ENCODE measurements at regions not wholly inside any gene's neighbourhood (a gene's known extent, or its start where the extent isn't known, plus 50 kb on each side); places are given as distances from the start of the nearest gene placed in this dataset.

DNA sequence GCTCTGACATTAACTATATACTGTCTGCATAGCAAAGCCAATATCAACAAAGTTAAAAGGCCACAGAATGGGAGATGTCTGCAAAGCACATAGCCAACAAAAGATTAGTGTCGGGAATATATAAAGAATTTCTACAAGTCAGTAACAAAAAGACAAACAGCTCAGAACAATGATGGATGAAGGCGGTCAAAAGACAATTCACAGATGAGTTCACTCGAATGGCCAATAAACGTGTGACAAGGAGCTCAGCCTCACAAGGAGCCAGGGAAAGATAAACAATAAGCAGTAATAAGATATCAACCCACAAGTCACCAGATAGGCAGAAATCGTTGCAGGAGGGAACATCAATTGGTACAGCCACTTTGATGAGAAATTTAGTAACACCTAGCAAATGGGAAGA, 106.0 kb upstream of the ISX start:
- Histone ChIP-seq H3K4me3 (ENCODE audit: low read depth, low read length, poor library complexity, severe bottlenecking) (no peak overlapping the region), H3K27ac (ENCODE audit: low read depth, low read length, poor library complexity, severe bottlenecking) (no peak overlapping the region), H3K4me1 (ENCODE audit: insufficient read depth, low read length, poor library complexity, severe bottlenecking) (no peaks in the 10 kb centered on the region), H3K27me3 (replicated peaks; ENCODE audit: insufficient read depth, low read depth, low read length, poor library complexity) (no peaks in the 10 kb centered on the region), H3K9me3 (ENCODE audit: low read depth, low read length, poor library complexity, severe bottlenecking) (no peaks in the 10 kb centered on the region), H3K36me3 (ENCODE audit: insufficient read depth, low read length, poor library complexity, severe bottlenecking) (no peaks in the 10 kb centered on the region)
- TF ChIP-seq, protein P1, sequence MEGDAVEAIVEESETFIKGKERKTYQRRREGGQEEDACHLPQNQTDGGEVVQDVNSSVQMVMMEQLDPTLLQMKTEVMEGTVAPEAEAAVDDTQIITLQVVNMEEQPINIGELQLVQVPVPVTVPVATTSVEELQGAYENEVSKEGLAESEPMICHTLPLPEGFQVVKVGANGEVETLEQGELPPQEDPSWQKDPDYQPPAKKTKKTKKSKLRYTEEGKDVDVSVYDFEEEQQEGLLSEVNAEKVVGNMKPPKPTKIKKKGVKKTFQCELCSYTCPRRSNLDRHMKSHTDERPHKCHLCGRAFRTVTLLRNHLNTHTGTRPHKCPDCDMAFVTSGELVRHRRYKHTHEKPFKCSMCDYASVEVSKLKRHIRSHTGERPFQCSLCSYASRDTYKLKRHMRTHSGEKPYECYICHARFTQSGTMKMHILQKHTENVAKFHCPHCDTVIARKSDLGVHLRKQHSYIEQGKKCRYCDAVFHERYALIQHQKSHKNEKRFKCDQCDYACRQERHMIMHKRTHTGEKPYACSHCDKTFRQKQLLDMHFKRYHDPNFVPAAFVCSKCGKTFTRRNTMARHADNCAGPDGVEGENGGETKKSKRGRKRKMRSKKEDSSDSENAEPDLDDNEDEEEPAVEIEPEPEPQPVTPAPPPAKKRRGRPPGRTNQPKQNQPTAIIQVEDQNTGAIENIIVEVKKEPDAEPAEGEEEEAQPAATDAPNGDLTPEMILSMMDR (conservative IDR thresholded peaks at IDR 0.05; ENCODE audit: low read depth, low read length): no peak
- TF ChIP-seq EZH2 (IDR thresholded peaks at IDR 0.05; ENCODE audit: borderline replicate concordance, low read depth, low read length, poor library complexity, severe bottlenecking): no peak
- ChIA-PET CTCF (no interaction called here), POLR2A (ENCODE audit: low non-redundant PET) (no interaction called here)
- no TSS peak for BruUV-seq (replicated peaks)
- intact Hi-C loops (cut with micrococcal nuclease; ENCODE audit: unreplicated experiment): no loop called here
- DNase-seq (ENCODE audit: low spot score): no peak

DNA sequence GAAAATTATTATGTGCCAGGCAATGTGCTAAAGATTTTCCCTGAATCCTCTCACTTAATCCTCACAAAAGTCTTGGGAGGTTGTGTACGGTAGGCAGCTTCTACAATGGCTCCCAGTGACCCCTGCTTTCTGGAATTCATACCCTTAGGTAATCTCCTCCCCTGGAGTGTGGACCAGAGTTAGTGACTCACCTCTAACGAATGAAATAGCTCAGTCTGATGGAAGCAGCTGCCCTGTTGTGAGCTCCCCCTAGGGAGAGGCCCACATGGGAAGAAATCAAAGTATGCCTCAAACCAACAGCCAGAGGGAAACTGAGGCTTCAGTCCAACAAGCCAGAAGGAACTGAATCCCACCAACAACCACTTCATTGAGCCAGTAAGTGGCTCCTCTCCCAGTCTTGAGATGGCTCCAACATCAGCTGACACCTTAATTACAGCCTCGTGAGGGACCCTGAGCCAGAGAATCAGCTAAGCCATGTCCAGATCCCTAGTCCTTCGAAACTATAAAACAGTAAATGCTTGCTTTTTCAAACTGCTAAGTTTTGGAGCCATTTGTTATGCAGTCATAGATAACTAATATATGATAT, 98.9 kb upstream of the ISX start:
- no peak for DNase-seq (ENCODE audit: low spot score)
- Histone ChIP-seq H3K27me3 (replicated peaks; ENCODE audit: insufficient read depth, low read depth, low read length, poor library complexity) (no peaks in the 10 kb centered on the region), H3K4me3 (ENCODE audit: low read depth, low read length, poor library complexity, severe bottlenecking) (no peak overlapping the region), H3K9me3 (ENCODE audit: low read depth, low read length, poor library complexity, severe bottlenecking) (no peaks in the 10 kb centered on the region), H3K27ac (ENCODE audit: low read depth, low read length, poor library complexity, severe bottlenecking) (no peak overlapping the region), H3K36me3 (ENCODE audit: insufficient read depth, low read length, poor library complexity, severe bottlenecking) (no peaks in the 10 kb centered on the region), H3K4me1 (ENCODE audit: insufficient read depth, low read length, poor library complexity, severe bottlenecking) (no peaks in the 10 kb centered on the region)
- intact Hi-C loops (cut with micrococcal nuclease; ENCODE audit: unreplicated experiment): no loop called here
- BruUV-seq (replicated peaks): no TSS peak
- no peak for TF ChIP-seq EZH2 (IDR thresholded peaks at IDR 0.05; ENCODE audit: borderline replicate concordance, low read depth, low read length, poor library complexity, severe bottlenecking)
- TF ChIP-seq, protein P1 (conservative IDR thresholded peaks at IDR 0.05; ENCODE audit: low read depth, low read length): no peak
- CTCF ChIA-PET: no interaction called here
- POLR2A ChIA-PET (ENCODE audit: low non-redundant PET): no interaction called here

DNA sequence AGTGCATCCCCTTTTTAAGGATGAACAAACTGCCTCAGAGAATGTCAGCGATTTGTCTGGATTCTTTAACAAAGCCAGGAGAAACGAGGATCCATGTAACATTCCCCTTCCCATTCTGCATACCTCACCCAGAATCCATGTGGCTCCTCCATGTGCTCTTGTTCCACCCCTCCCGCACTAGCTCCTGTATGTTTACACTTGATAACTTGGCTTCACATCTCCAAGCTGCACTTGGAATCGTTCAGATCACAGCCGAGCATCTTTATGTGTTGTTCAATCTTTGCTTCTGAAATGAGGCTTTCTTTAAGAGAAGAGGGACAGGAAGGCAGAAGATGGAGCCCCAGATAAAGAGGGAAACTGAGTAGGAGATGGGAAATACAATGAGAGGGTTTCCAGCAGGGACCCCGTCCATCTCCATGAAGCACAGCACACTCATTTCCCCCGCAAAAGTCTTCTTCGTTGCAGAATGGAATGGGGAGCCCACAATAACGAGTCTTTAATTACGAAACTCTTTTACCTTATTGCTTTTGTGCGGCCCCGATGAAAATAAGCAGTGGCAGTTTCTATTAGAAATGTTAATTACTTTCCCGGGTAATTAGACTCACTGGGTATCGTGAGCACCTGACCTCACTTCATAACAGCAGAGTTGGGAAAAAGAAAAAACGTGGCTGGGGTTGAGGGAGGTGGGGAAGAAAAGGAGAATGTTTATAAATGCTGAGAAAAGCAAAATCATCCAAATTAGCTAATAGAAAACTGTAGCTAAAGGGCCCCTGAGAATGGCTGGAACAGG, 96.8 kb upstream of the ISX start:
- intact Hi-C loops (cut with micrococcal nuclease; ENCODE audit: unreplicated experiment): no loop called here
- no peaks in the 10 kb centered on the region for H3K4me1 ChIP-seq (ENCODE audit: insufficient read depth, low read length, poor library complexity, severe bottlenecking)
- no peaks in the 10 kb centered on the region for H3K9me3 ChIP-seq (ENCODE audit: low read depth, low read length, poor library complexity, severe bottlenecking)
- no peak overlapping the region for H3K4me3 ChIP-seq (ENCODE audit: low read depth, low read length, poor library complexity, severe bottlenecking)
- no peaks in the 10 kb centered on the region for H3K36me3 ChIP-seq (ENCODE audit: insufficient read depth, low read length, poor library complexity, severe bottlenecking)
- TF ChIP-seq, protein P1 (conservative IDR thresholded peaks at IDR 0.05; ENCODE audit: low read depth, low read length): no peak
- TF ChIP-seq EZH2 (IDR thresholded peaks at IDR 0.05; ENCODE audit: borderline replicate concordance, low read depth, low read length, poor library complexity, severe bottlenecking): no peak
- DNase-seq (ENCODE audit: low spot score): no peak
- no peak overlapping the region for H3K27ac ChIP-seq (ENCODE audit: low read depth, low read length, poor library complexity, severe bottlenecking)
- no TSS peak for BruUV-seq (replicated peaks)
- ChIA-PET CTCF (no interaction called here), POLR2A (ENCODE audit: low non-redundant PET) (no interaction called here)
- H3K27me3 ChIP-seq (replicated peaks; ENCODE audit: insufficient read depth, low read depth, low read length, poor library complexity): no peaks in the 10 kb centered on the region

Measured in A673 (cell line).